ENCODE measurements at regions not wholly inside any gene's neighbourhood (a gene's known extent, or its start where the extent isn't known, plus 50 kb on each side); places are given as distances from the start of the nearest gene placed in this dataset.

DNA sequence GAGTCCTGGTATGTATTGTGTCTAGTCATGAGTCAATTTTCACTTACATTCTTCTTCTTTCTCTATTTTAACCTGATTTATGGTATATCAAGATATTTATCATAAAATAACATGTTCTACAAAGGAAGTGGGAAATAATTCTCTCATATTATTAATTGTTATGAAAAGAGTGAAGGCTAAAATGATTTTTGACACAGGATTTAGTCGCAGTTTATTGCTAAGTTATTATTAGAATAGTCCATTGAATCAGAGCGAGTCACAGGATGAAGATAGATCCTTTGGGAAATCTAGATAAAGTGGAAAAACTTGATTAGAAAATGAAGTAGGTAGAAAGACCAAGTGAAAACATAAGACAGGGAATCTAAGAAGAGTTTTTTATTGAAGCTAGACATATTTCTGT lies 184.3 kb upstream of the DGKB start:
- ATAC-seq (no peak), DNase-seq (no peak)
- Mint-ChIP-seq H3K27me3 (no peaks in the 10 kb centered on the region), H3K36me3 (ENCODE audit: low read depth) (no peaks in the 10 kb centered on the region), H3K4me1 (ENCODE audit: low read depth) (no peaks in the 10 kb centered on the region), H3K27ac (no peak overlapping the region), H3K4me3 (no peak overlapping the region), H3K9me3 (peaks cover 2% of the 10 kb centered on the region)
- CTCF ChIA-PET, result no interaction called here
- TF ChIP-seq, protein P1, sequence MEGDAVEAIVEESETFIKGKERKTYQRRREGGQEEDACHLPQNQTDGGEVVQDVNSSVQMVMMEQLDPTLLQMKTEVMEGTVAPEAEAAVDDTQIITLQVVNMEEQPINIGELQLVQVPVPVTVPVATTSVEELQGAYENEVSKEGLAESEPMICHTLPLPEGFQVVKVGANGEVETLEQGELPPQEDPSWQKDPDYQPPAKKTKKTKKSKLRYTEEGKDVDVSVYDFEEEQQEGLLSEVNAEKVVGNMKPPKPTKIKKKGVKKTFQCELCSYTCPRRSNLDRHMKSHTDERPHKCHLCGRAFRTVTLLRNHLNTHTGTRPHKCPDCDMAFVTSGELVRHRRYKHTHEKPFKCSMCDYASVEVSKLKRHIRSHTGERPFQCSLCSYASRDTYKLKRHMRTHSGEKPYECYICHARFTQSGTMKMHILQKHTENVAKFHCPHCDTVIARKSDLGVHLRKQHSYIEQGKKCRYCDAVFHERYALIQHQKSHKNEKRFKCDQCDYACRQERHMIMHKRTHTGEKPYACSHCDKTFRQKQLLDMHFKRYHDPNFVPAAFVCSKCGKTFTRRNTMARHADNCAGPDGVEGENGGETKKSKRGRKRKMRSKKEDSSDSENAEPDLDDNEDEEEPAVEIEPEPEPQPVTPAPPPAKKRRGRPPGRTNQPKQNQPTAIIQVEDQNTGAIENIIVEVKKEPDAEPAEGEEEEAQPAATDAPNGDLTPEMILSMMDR (IDR thresholded peaks at IDR 0.05), result no peak
- intact Hi-C loops (cut with micrococcal nuclease), result no loop called here
- POLR2A ChIA-PET, result no interaction called here

DNA sequence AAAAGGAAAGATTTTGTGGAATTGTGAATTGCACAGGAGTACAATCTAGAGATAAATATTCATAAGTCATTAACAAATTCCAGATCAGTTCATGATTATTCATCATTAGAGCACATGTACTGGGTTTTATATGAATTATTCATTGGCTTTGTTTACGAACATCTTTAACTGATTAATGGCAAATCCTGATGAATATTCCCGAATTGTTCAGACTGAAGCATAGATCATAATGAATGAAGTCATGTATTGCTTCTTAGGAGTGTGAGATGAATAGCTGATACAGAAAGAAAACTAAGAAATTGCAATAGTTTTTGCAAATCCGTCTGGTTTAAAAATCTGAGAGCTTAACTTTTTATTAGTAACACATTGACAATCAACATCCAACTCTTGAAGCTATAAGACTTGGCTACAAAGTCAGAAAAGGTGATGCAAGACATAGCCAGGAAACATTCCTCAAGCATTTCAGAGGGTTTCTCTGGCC lies 183.6 kb upstream of the DGKB start:
- TF ChIP-seq, protein P1 (IDR thresholded peaks at IDR 0.05), result no peak
- ATAC-seq, result no peak
- H3K27ac Mint-ChIP-seq, result no peak overlapping the region
- no peak overlapping the region for H3K4me3 Mint-ChIP-seq
- CTCF ChIA-PET, result no interaction called here
- no peaks in the 10 kb centered on the region for H3K36me3 Mint-ChIP-seq (ENCODE audit: low read depth)
- no peak for DNase-seq
- no peaks in the 10 kb centered on the region for H3K27me3 Mint-ChIP-seq
- intact Hi-C loops (cut with micrococcal nuclease), result no loop called here
- peaks cover 2% of the 10 kb centered on the region for H3K9me3 Mint-ChIP-seq
- POLR2A ChIA-PET, result no interaction called here
- no peaks in the 10 kb centered on the region for H3K4me1 Mint-ChIP-seq (ENCODE audit: low read depth)

DNA sequence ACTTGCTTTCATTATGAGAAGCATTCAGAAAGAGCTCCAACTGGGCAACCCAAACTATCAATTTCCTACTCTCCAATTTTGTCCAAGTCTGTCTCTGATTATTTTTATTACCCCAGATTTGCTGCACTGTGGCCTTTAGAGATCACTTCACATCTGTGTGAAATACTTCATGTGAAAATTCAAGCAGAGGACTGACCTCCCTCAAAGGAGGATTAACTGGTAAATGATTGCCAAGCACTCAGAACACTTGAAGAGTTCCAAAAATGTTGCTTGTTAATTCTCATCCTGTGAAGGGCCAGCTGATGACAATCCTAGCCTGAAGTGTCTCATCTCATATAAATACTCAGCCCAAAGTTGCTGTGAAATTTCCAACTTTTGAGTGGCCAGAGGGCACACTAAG lies 182.8 kb upstream of the DGKB start:
- H3K27me3 Mint-ChIP-seq, result no peaks in the 10 kb centered on the region
- no peaks in the 10 kb centered on the region for H3K9me3 Mint-ChIP-seq
- no peaks in the 10 kb centered on the region for H3K4me1 Mint-ChIP-seq (ENCODE audit: low read depth)
- ATAC-seq (no peak), DNase-seq (no peak)
- intact Hi-C loops (cut with micrococcal nuclease), result no loop called here
- no peak overlapping the region for H3K4me3 Mint-ChIP-seq
- ChIA-PET POLR2A (no interaction called here), CTCF (no interaction called here)
- H3K27ac Mint-ChIP-seq, result no peak overlapping the region
- TF ChIP-seq, protein P1 (IDR thresholded peaks at IDR 0.05), result no peak
- no peaks in the 10 kb centered on the region for H3K36me3 Mint-ChIP-seq (ENCODE audit: low read depth)

DNA sequence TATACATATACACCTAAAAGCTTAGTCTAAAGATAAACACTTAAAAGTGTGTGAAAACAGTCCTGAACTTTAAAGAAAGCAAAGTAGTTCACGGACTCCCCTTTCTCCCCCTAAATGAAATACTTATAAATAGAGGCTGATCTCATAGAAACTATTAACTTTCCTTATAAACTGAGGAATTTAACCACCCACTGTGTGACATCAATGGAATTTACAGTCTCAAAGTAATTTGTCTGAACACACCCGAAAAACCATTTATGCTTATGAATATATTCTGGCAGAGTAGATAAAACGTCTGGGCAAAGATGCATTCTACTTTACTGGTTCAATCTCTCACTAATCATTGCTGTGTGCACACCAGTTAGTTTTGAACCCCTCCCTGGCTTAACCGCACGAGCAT lies 181.8 kb upstream of the DGKB start:
- TF ChIP-seq, protein P1 (IDR thresholded peaks at IDR 0.05), result no peak
- intact Hi-C loops (cut with micrococcal nuclease), result no loop called here
- POLR2A ChIA-PET, result no interaction called here

DNA sequence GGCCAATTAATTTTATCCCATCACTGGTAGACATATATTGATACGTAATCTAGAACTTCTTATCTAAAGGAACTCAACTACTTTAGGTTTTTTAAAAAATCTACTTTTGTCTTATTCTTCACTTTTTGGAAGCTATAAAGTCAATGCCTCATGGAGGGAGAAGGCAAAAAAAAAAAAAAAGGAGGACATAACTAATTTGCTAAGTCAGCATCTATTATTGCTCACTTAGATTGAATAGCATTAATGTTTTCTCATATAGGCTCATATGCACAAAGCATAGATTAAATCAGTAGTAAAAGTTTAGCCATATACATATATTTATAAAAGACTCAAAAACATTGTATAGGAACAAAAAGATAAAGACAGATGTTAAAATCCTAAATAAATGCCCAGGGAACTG lies 179.3 kb upstream of the DGKB start:
- H3K4me1 Mint-ChIP-seq (ENCODE audit: low read depth), result no peaks in the 10 kb centered on the region
- no peak for DNase-seq
- TF ChIP-seq, protein P1 (IDR thresholded peaks at IDR 0.05), result no peak
- ChIA-PET CTCF (no interaction called here), POLR2A (no interaction called here)
- peaks cover 2% of the 10 kb centered on the region for H3K9me3 Mint-ChIP-seq
- no peaks in the 10 kb centered on the region for H3K27me3 Mint-ChIP-seq
- no peak for ATAC-seq
- no peak overlapping the region for H3K27ac Mint-ChIP-seq
- H3K36me3 Mint-ChIP-seq (ENCODE audit: low read depth), result no peaks in the 10 kb centered on the region
- H3K4me3 Mint-ChIP-seq, result no peak overlapping the region
- intact Hi-C loops (cut with micrococcal nuclease), result no loop called here

More for the DNA sequence above, 181.8 kb upstream of the DGKB start:
- no peak for ATAC-seq
- Mint-ChIP-seq H3K9me3 (no peaks in the 10 kb centered on the region), H3K27ac (no peak overlapping the region), H3K4me3 (no peak overlapping the region), H3K4me1 (ENCODE audit: low read depth) (no peaks in the 10 kb centered on the region), H3K27me3 (no peaks in the 10 kb centered on the region), H3K36me3 (ENCODE audit: low read depth) (no peaks in the 10 kb centered on the region)
- DNase-seq, result no peak
- CTCF ChIA-PET, result no interaction called here

Data from activated CD8-positive, alpha-beta T cell treated with anti-CD3 and anti-CD28 coated beads for 36 hours (primary cell).